ENCODE measurements at regions not wholly inside any gene's neighbourhood (a gene's known extent, or its start where the extent isn't known, plus 50 kb on each side); places are given as distances from the start of the nearest gene placed in this dataset.

DNA sequence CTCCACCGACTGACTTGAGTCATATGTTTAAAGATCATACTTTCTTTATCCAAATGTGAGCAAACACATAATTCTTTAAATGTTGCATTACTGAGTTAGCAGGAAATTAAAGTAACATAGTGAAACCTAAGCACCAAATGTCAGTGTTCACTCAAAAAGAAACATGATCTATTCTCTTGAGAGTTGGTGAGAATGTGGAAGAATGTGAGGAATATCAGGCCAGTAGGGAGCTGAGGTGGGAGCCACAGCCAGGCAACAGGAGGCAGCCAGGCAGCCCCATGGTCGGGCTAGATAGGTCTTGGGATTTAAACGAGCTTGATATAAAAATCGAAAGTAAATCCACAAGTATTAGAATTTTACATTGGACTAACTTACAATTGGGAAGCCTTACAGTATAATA is 198.1 kb upstream of the SH3BP4 start:
- Histone ChIP-seq H3K9ac (ENCODE audit: low read length) (no peak overlapping the region), H3K4me3 (ENCODE audit: insufficient read depth in 1 of 2, low read depth in 1 of 2, low read length in 2 of 2) (no peak overlapping the region), H3K27me3 (ENCODE audit: control insufficient read depth in 1 of 2, insufficient read depth in 1 of 2, low read length in 2 of 2) (no peaks in the 10 kb centered on the region), H2AK5ac (ENCODE audit: low read length, severe bottlenecking) (no peak overlapping the region), H3K14ac (ENCODE audit: low read length in 2 of 2) (no peak overlapping the region), H2BK5ac (ENCODE audit: low read depth, low read length, poor library complexity, severe bottlenecking) (peak overlapping the region; percentile 93), H3K36me3 (ENCODE audit: control insufficient read depth in 1 of 2, insufficient read depth in 2 of 2, low read depth in 1 of 2, low read length in 2 of 2) (no peaks in the 10 kb centered on the region), H2BK12ac (ENCODE audit: low read length in 2 of 2) (no peak overlapping the region), H3K23ac (ENCODE audit: low read length in 2 of 2) (no peak overlapping the region), H3K27ac (ENCODE audit: low read length, poor library complexity, severe bottlenecking) (peak overlapping the region; percentile 84), H2BK15ac (ENCODE audit: low read depth, poor library complexity, severe bottlenecking) (no peak overlapping the region), H3K4me2 (ENCODE audit: low read length, poor library complexity, severe bottlenecking) (peak overlapping the region; percentile 38), H2AFZ (ENCODE audit: low read depth, low read length) (no peak overlapping the region), H3K9me3 (ENCODE audit: control insufficient read depth, low read length) (no peaks in the 10 kb centered on the region), H4K8ac (ENCODE audit: low read length) (no peak overlapping the region), H3K4ac (ENCODE audit: low read depth in 1 of 2, low read length in 2 of 2) (no peak overlapping the region), H3K18ac (ENCODE audit: low read depth in 1 of 2, low read length in 2 of 2) (no peak overlapping the region), H4K91ac (ENCODE audit: low read length) (no peak overlapping the region), H3K4me1 (ENCODE audit: control insufficient read depth, insufficient read depth, low read depth, low read length) (peaks cover 6% of the 10 kb centered on the region), H3K79me1 (replicated peaks; ENCODE audit: low read length, poor library complexity, severe bottlenecking) (no peaks in the 10 kb centered on the region), H2BK120ac (ENCODE audit: low read depth, low read length) (peak overlapping the region; percentile 49)
- 80% methylated on average over 1 of the region's 4 CpGs for WGBS
- no peak for DNase-seq

DNA sequence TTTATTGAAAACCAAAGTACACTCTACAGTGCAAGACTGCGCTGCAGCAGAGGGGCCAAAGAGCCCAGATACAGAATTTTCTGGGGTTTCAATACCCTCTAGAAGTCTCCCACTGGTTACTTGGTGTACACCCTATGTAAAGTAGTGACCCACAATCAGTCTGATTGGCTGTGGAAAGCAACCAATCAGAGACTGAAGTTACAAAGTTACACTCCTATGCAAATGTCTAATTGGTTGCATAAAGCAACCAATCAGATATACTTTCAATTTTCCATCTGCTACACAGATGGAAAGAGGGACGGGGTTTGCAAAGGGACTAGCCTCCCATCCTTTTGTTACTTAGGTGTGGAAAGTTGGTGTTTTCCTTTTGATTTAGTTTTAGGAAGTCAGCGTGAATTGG is 198.9 kb upstream of the SH3BP4 start:
- Histone ChIP-seq H3K79me1 (replicated peaks; ENCODE audit: low read length, poor library complexity, severe bottlenecking) (no peaks in the 10 kb centered on the region), H2BK12ac (ENCODE audit: low read length in 2 of 2) (no peak overlapping the region), H3K4me3 (ENCODE audit: insufficient read depth in 1 of 2, low read depth in 1 of 2, low read length in 2 of 2) (no peak overlapping the region), H3K4ac (ENCODE audit: low read depth in 1 of 2, low read length in 2 of 2) (no peak overlapping the region), H3K14ac (ENCODE audit: low read length in 2 of 2) (no peak overlapping the region), H4K8ac (ENCODE audit: low read length) (no peak overlapping the region), H2BK5ac (ENCODE audit: low read depth, low read length, poor library complexity, severe bottlenecking) (no peak overlapping the region), H3K36me3 (ENCODE audit: control insufficient read depth in 1 of 2, insufficient read depth in 2 of 2, low read depth in 1 of 2, low read length in 2 of 2) (no peaks in the 10 kb centered on the region), H4K91ac (ENCODE audit: low read length) (no peak overlapping the region), H2AFZ (ENCODE audit: low read depth, low read length) (no peak overlapping the region), H2BK15ac (ENCODE audit: low read depth, poor library complexity, severe bottlenecking) (no peak overlapping the region), H3K23ac (ENCODE audit: low read length in 2 of 2) (no peak overlapping the region), H3K9me3 (ENCODE audit: control insufficient read depth, low read length) (no peaks in the 10 kb centered on the region), H2AK5ac (ENCODE audit: low read length, severe bottlenecking) (no peak overlapping the region), H3K4me1 (ENCODE audit: control insufficient read depth, insufficient read depth, low read depth, low read length) (peaks cover 6% of the 10 kb centered on the region), H2BK120ac (ENCODE audit: low read depth, low read length) (no peak overlapping the region), H3K4me2 (ENCODE audit: low read length, poor library complexity, severe bottlenecking) (no peak overlapping the region), H3K27ac (ENCODE audit: low read length, poor library complexity, severe bottlenecking) (no peak overlapping the region), H3K9ac (ENCODE audit: low read length) (no peak overlapping the region), H3K27me3 (ENCODE audit: control insufficient read depth in 1 of 2, insufficient read depth in 1 of 2, low read length in 2 of 2) (no peaks in the 10 kb centered on the region), H3K18ac (ENCODE audit: low read depth in 1 of 2, low read length in 2 of 2) (no peak overlapping the region)
- no peak for DNase-seq
- WGBS = 98% methylated on average over 3 of the region's 3 CpGs

DNA sequence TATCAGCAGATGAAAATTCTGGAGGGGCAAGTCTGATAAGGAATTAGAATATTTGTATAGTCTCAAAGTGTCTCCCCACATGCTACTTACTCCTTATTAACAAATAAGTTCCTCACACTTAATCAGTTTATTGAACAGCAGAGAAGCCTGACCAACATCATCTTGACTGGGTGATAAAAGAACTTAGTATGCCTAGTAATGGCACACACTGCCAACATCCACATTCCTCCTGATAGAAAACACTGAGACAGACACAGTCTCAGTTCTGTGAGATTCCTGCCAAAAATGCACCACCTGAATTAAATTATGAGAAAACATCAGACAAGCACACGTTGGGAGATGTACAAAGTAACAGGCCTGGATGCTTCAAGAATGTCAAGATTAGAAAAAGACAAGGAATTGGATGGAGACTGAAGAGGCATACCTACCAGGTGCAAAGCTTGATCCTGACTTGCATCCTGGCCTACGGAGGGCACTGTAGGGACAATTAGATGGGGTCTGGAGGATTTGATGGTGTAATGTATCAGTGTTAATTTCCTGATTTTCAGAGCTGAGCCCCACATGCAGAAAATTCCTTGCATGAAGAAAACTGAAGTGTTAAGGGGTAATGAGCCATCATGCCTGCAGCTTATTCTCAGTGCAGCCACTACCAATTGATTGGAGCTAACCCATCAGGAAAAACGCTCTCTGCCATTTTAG is 200.4 kb upstream of the SH3BP4 start:
- Histone ChIP-seq H3K14ac (ENCODE audit: low read length in 2 of 2) (no peak overlapping the region), H3K36me3 (ENCODE audit: control insufficient read depth in 1 of 2, insufficient read depth in 2 of 2, low read depth in 1 of 2, low read length in 2 of 2) (no peaks in the 10 kb centered on the region), H3K27me3 (ENCODE audit: control insufficient read depth in 1 of 2, insufficient read depth in 1 of 2, low read length in 2 of 2) (no peaks in the 10 kb centered on the region), H4K8ac (ENCODE audit: low read length) (no peak overlapping the region), H2BK5ac (ENCODE audit: low read depth, low read length, poor library complexity, severe bottlenecking) (no peak overlapping the region), H2BK120ac (ENCODE audit: low read depth, low read length) (no peak overlapping the region), H3K4ac (ENCODE audit: low read depth in 1 of 2, low read length in 2 of 2) (no peak overlapping the region), H3K4me2 (ENCODE audit: low read length, poor library complexity, severe bottlenecking) (no peak overlapping the region), H3K79me1 (replicated peaks; ENCODE audit: low read length, poor library complexity, severe bottlenecking) (no peaks in the 10 kb centered on the region), H3K9ac (ENCODE audit: low read length) (no peak overlapping the region), H3K4me3 (ENCODE audit: insufficient read depth in 1 of 2, low read depth in 1 of 2, low read length in 2 of 2) (no peak overlapping the region), H3K27ac (ENCODE audit: low read length, poor library complexity, severe bottlenecking) (no peak overlapping the region), H2AK5ac (ENCODE audit: low read length, severe bottlenecking) (no peak overlapping the region), H3K4me1 (ENCODE audit: control insufficient read depth, insufficient read depth, low read depth, low read length) (peaks cover 6% of the 10 kb centered on the region), H4K91ac (ENCODE audit: low read length) (no peak overlapping the region), H2AFZ (ENCODE audit: low read depth, low read length) (no peak overlapping the region), H2BK12ac (ENCODE audit: low read length in 2 of 2) (no peak overlapping the region), H3K9me3 (ENCODE audit: control insufficient read depth, low read length) (no peaks in the 10 kb centered on the region), H3K23ac (ENCODE audit: low read length in 2 of 2) (no peak overlapping the region), H3K18ac (ENCODE audit: low read depth in 1 of 2, low read length in 2 of 2) (no peak overlapping the region), H2BK15ac (ENCODE audit: low read depth, poor library complexity, severe bottlenecking) (no peak overlapping the region)
- WGBS = 83% methylated on average over 3 of the region's 3 CpGs
- DNase-seq = no peak

DNA sequence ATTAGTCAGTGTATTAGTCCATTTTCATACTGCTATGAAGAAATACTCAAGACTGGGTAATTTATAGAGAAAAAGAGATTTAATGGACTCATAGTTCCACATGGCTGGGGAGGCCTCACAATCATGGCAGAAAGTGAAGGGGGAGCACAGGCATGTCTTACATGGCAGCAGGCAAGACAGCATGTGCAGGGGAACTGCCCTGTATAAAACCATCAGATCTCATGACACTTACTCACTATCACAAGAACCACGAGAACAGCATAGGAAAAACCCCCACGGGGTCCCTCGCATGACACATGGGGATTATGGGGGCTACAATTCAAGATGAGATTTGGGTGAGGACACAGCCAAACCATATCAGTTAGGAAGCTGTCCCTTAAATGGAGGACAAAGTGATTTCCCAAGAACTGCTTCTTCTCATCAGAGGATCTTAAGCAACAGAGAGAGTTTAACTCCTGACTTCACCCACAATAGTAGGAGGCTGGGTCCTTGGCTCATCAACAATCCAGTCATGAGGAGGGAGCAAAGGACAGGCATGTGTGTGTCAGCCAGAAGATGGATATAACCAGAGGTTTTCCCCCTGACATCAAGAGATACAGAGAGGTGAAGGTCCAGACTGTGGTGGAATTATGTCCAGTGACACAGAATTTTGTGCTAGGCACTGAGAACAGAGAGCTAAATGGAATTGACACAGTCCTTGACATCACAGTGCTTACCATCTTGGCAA is 203.8 kb upstream of the SH3BP4 start:
- no peak overlapping the region for H3K14ac ChIP-seq (ENCODE audit: low read length in 2 of 2)
- H2BK12ac ChIP-seq (ENCODE audit: low read length in 2 of 2) = no peak overlapping the region
- H3K18ac ChIP-seq (ENCODE audit: low read depth in 1 of 2, low read length in 2 of 2) = no peak overlapping the region
- H3K9me3 ChIP-seq (ENCODE audit: control insufficient read depth, low read length) = no peaks in the 10 kb centered on the region
- no peak overlapping the region for H3K23ac ChIP-seq (ENCODE audit: low read length in 2 of 2)
- H3K27ac ChIP-seq (ENCODE audit: low read length, poor library complexity, severe bottlenecking) = no peak overlapping the region
- peak; percentile 49 for DNase-seq
- no peak overlapping the region for H2BK5ac ChIP-seq (ENCODE audit: low read depth, low read length, poor library complexity, severe bottlenecking)
- H2BK120ac ChIP-seq (ENCODE audit: low read depth, low read length) = no peak overlapping the region
- H2AK5ac ChIP-seq (ENCODE audit: low read length, severe bottlenecking) = no peak overlapping the region
- no peak overlapping the region for H4K91ac ChIP-seq (ENCODE audit: low read length)
- no peak overlapping the region for H4K8ac ChIP-seq (ENCODE audit: low read length)
- 63% methylated on average over 3 of the region's 3 CpGs for WGBS
- no peak overlapping the region for H2AFZ ChIP-seq (ENCODE audit: low read depth, low read length)
- H2BK15ac ChIP-seq (ENCODE audit: low read depth, poor library complexity, severe bottlenecking) = no peak overlapping the region
- no peaks in the 10 kb centered on the region for H3K36me3 ChIP-seq (ENCODE audit: control insufficient read depth in 1 of 2, insufficient read depth in 2 of 2, low read depth in 1 of 2, low read length in 2 of 2)
- H3K4me1 ChIP-seq (ENCODE audit: control insufficient read depth, insufficient read depth, low read depth, low read length) = no peaks in the 10 kb centered on the region
- no peaks in the 10 kb centered on the region for H3K79me1 ChIP-seq (replicated peaks; ENCODE audit: low read length, poor library complexity, severe bottlenecking)
- no peak overlapping the region for H3K4me3 ChIP-seq (ENCODE audit: insufficient read depth in 1 of 2, low read depth in 1 of 2, low read length in 2 of 2)
- no peak overlapping the region for H3K4ac ChIP-seq (ENCODE audit: low read depth in 1 of 2, low read length in 2 of 2)
- peak overlapping the region; percentile 56 for H3K9ac ChIP-seq (ENCODE audit: low read length)
- H3K27me3 ChIP-seq (ENCODE audit: control insufficient read depth in 1 of 2, insufficient read depth in 1 of 2, low read length in 2 of 2) = no peaks in the 10 kb centered on the region
- no peak overlapping the region for H3K4me2 ChIP-seq (ENCODE audit: low read length, poor library complexity, severe bottlenecking)

All from mesenchymal stem cell (in vitro differentiated cells and primary cell).